ENCODE measurements at regions not wholly inside any gene's neighbourhood (a gene's known extent, or its start where the extent isn't known, plus 50 kb on each side); places are given as distances from the start of the nearest gene placed in this dataset.

GRCh38 chr18:1663879-1664705, 759.4 kb downstream of the ADCYAP1 start:
- TF ChIP-seq SMAD4 (CRISPR knock-in tag; IDR thresholded peaks at IDR 0.05) (no peak), CTCF (IDR thresholded peaks at IDR 0.05) (peak; percentile 74), ATF1 (CRISPR knock-in tag; IDR thresholded peaks at IDR 0.05) (no peak), GABPB1 (CRISPR knock-in tag; IDR thresholded peaks at IDR 0.05) (no peak)
- TF ChIP-seq, protein P1, sequence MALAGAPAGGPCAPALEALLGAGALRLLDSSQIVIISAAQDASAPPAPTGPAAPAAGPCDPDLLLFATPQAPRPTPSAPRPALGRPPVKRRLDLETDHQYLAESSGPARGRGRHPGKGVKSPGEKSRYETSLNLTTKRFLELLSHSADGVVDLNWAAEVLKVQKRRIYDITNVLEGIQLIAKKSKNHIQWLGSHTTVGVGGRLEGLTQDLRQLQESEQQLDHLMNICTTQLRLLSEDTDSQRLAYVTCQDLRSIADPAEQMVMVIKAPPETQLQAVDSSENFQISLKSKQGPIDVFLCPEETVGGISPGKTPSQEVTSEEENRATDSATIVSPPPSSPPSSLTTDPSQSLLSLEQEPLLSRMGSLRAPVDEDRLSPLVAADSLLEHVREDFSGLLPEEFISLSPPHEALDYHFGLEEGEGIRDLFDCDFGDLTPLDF (CRISPR knock-in tag; IDR thresholded peaks at IDR 0.05): no peak
- TF ChIP-seq, protein P2, sequence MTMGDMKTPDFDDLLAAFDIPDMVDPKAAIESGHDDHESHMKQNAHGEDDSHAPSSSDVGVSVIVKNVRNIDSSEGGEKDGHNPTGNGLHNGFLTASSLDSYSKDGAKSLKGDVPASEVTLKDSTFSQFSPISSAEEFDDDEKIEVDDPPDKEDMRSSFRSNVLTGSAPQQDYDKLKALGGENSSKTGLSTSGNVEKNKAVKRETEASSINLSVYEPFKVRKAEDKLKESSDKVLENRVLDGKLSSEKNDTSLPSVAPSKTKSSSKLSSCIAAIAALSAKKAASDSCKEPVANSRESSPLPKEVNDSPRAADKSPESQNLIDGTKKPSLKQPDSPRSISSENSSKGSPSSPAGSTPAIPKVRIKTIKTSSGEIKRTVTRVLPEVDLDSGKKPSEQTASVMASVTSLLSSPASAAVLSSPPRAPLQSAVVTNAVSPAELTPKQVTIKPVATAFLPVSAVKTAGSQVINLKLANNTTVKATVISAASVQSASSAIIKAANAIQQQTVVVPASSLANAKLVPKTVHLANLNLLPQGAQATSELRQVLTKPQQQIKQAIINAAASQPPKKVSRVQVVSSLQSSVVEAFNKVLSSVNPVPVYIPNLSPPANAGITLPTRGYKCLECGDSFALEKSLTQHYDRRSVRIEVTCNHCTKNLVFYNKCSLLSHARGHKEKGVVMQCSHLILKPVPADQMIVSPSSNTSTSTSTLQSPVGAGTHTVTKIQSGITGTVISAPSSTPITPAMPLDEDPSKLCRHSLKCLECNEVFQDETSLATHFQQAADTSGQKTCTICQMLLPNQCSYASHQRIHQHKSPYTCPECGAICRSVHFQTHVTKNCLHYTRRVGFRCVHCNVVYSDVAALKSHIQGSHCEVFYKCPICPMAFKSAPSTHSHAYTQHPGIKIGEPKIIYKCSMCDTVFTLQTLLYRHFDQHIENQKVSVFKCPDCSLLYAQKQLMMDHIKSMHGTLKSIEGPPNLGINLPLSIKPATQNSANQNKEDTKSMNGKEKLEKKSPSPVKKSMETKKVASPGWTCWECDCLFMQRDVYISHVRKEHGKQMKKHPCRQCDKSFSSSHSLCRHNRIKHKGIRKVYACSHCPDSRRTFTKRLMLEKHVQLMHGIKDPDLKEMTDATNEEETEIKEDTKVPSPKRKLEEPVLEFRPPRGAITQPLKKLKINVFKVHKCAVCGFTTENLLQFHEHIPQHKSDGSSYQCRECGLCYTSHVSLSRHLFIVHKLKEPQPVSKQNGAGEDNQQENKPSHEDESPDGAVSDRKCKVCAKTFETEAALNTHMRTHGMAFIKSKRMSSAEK (CRISPR knock-in tag; IDR thresholded peaks at IDR 0.05; ENCODE audit: borderline replicate concordance): no peak
- ChIA-PET POLR2A (no interaction called here), CTCF (interaction anchor here (0.5 to 1.9 kb wide), 22 partner anchors 9 to 762 kb away, joined by 3 to 10 read pairs (median 3); no protein-coding TSS in a partner anchor)
- Mint-ChIP-seq H3K9me3 (0 out of 2 replicates have a peak, but pooled peaks cover 3% of the 10 kb centered on the region), H3K27ac (no peak overlapping the region), H3K4me1 (no peaks in the 10 kb centered on the region), H3K27me3 (ENCODE audit: low read depth) (peaks cover 3% of the 10 kb centered on the region; the same call in 1 of the 2 replicates), H3K36me3 (no peaks in the 10 kb centered on the region), H3K4me3 (no peak overlapping the region)
- DNase-seq (ENCODE audit: low spot score): peak; percentile 78
- ATAC-seq: peak; percentile 90

GRCh38 chr18:1665079-1665478, 760.4 kb downstream of the ADCYAP1 start:
- Mint-ChIP-seq H3K4me3 (no peak overlapping the region), H3K36me3 (no peaks in the 10 kb centered on the region), H3K4me1 (no peaks in the 10 kb centered on the region), H3K27ac (no peak overlapping the region), H3K9me3 (peaks cover 5% of the 10 kb centered on the region), H3K27me3 (ENCODE audit: low read depth) (no peaks in the 10 kb centered on the region)
- POLR2A ChIA-PET: no interaction called here
- CTCF ChIA-PET: no interaction called here
- no peak for ATAC-seq
- TF ChIP-seq ELF4 (CRISPR knock-in tag; IDR thresholded peaks at IDR 0.05; ENCODE audit: low read depth): no peak
- TF ChIP-seq, protein P3, sequence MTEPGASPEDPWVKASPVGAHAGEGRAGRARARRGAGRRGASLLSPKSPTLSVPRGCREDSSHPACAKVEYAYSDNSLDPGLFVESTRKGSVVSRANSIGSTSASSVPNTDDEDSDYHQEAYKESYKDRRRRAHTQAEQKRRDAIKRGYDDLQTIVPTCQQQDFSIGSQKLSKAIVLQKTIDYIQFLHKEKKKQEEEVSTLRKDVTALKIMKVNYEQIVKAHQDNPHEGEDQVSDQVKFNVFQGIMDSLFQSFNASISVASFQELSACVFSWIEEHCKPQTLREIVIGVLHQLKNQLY (CRISPR knock-in tag; IDR thresholded peaks at IDR 0.05): no peak
- no peak for TF ChIP-seq STAT6 (CRISPR knock-in tag; conservative IDR thresholded peaks at IDR 0.05; ENCODE audit: low read depth)
- TF ChIP-seq, protein P4, sequence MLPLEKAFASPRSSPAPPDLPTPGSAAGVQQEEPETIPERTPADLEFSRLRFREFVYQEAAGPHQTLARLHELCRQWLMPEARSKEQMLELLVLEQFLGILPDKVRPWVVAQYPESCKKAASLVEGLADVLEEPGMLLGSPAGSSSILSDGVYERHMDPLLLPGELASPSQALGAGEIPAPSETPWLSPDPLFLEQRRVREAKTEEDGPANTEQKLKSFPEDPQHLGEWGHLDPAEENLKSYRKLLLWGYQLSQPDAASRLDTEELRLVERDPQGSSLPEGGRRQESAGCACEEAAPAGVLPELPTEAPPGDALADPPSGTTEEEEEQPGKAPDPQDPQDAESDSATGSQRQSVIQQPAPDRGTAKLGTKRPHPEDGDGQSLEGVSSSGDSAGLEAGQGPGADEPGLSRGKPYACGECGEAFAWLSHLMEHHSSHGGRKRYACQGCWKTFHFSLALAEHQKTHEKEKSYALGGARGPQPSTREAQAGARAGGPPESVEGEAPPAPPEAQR (CRISPR knock-in tag; IDR thresholded peaks at IDR 0.05): no peak
- TF ChIP-seq, protein P2 (CRISPR knock-in tag; IDR thresholded peaks at IDR 0.05; ENCODE audit: borderline replicate concordance): no peak
- no peak for TF ChIP-seq NFYB (CRISPR knock-in tag; conservative IDR thresholded peaks at IDR 0.05; ENCODE audit: low read depth)
- no peak for DNase-seq (ENCODE audit: low spot score)

Data from WTC11 (cell line).